SJSA1 (cell line): ENCODE measurements at regions not wholly inside any gene's neighbourhood (a gene's known extent, or its start where the extent isn't known, plus 50 kb on each side); places are given as distances from the start of the nearest gene placed in this dataset.
"Not testable (repeated sequence)": the region's sequence is repeated elsewhere in the genome, so short reads cannot be mapped to it uniquely, and the experiment has no call there.

Source experiments
- DNase-seq, 2 experiments: peaks; one replicate each; pipeline ENCODE4 v3.0.0-alpha.2; 2015 to 2020; ENCODE audit warnings: low spot score in 2 of 2, low read depth in 1 of 2
- H3K27ac ChIP-seq: fragments of 250-450 bp; sonication (Bioruptor Pico); 2 replicates; pipeline ENCODE4 v1.5.1; 2020; ENCODE audit warnings: mild to moderate bottlenecking, moderate library complexity
- H3K27me3 ChIP-seq: fragments of 250-450 bp; sonication (Bioruptor Pico); replicated peaks from 2 replicates; pipeline ENCODE4 v1.5.1; 2020; ENCODE audit warnings: mild to moderate bottlenecking, moderate library complexity
- H3K36me3 ChIP-seq: fragments of 250-450 bp; sonication (Bioruptor Pico); 2 replicates; pipeline ENCODE4 v1.5.1; 2020; ENCODE audit warnings: mild to moderate bottlenecking
- H3K4me1 ChIP-seq: fragments of 250-450 bp; sonication (Bioruptor Pico); replicated peaks from 2 replicates; pipeline ENCODE4 v1.6.1; 2021; ENCODE audit warnings: mild to moderate bottlenecking
- H3K4me3 ChIP-seq: fragments of 250-450 bp; sonication (Bioruptor Pico); 2 replicates; pipeline ENCODE4 v1.5.1; 2020; ENCODE audit warnings: mild to moderate bottlenecking
- H3K9me3 ChIP-seq: fragments of 250-450 bp; sonication (Bioruptor Pico); replicated peaks from 2 replicates; pipeline ENCODE4 v1.5.1; 2020; ENCODE audit warnings: mild to moderate bottlenecking

DNA sequence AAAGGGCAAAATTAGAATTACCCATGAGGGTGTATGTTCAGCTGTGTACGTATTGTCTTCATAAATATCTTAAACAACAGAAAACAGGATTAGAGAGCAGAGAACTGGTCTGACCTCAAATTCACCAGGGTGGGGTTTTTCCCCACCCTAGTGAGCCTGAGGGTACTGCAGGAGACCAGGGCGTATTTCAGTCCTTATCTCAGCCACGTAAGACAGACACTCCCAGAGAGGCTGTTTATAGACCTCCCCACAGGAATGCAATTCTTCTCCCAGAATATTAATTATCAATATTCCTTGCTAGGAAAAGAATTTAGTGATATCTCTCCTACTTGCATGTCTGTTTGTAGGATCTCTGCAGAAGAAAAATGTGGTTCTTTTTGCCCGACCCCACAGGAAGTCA lies 128.8 kb downstream of the PCDH10 start:
- H3K4me3 ChIP-seq, DNase-seq, H3K4me1 ChIP-seq, H3K27ac ChIP-seq, H3K27me3 ChIP-seq, H3K9me3 ChIP-seq, H3K36me3 ChIP-seq: not testable (repeated sequence)

DNA sequence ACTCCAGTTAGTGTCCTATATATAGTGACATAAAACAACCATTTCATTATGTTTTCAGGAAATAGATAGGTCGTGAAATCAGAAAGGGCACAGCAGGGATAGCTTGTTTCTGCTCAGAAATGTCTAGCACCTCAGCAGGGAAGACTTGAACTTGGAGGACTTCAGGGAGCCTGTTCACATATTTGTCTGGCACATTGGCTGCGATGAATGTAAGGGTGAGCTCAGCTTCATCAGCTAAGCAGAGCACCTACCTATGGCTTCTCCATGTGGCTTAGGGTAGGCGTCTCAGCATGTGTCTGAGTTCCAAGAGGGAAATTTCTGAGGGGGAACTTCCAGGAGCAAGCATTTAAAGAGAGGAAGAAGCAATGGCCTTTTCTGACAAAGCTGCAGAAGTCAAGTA lies 126.2 kb downstream of the PCDH10 start:
- no peaks in the 10 kb centered on the region for H3K27me3 ChIP-seq
- H3K9me3 ChIP-seq: no peaks in the 10 kb centered on the region
- H3K4me3 ChIP-seq: no peak overlapping the region

DNA sequence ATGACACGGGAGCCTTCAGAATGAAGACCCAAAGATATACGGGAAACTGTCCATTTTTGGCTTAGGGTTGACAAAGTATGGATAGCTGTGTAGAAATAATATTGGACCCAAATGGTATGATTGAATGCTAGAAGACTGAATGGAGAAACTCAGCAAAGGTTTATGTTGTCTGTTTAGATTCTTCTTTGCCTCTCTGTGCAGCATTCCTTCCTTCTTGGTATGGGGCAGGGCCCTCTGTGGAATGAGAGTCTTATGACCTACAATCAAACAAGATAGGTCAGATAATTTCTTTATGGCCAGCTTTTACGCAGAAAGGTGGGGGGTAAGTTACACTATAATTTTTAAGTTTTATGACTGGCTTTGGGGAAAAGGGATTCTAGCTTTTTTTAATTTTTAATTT lies 124.3 kb downstream of the PCDH10 start:
- Histone ChIP-seq H3K9me3 (no peaks in the 10 kb centered on the region), H3K27me3 (no peaks in the 10 kb centered on the region), H3K4me3 (no peak overlapping the region), H3K4me1 (no peaks in the 10 kb centered on the region), H3K27ac (no peak overlapping the region), H3K36me3 (no peaks in the 10 kb centered on the region)
- no peak for DNase-seq

More for the DNA sequence above, 126.2 kb downstream of the PCDH10 start:
- Histone ChIP-seq H3K36me3 (no peaks in the 10 kb centered on the region), H3K4me1 (no peaks in the 10 kb centered on the region), H3K27ac (no peak overlapping the region)
- DNase-seq: no peak

DNA sequence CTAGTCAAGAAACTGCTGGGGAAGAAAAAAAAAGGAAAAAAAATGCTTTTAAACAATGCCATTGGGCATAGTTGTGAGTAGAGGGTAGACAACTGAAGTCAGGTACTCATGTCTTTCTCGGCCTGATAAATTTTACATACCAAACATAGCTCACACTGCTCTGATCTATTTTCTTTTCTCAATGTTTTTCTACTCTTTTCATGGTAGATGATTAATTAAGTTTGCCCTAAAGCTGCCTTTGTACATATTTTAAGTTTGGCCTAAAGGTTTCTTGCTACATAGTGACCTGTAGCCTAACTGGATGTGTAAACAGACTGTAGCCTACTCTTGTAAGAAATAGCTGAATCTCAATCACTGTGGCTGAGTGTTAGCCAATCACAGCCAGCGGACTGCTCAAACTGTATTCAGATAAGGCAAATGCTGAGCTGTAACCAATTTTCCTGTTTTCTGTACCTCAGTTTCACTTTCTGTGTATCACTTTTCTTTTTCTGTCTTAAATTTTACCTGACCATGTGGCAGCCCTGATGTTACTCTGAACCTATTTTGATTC lies 121.0 kb downstream of the PCDH10 start:
- Histone ChIP-seq H3K27me3 (no peaks in the 10 kb centered on the region), H3K4me3 (no peak overlapping the region), H3K9me3 (no peaks in the 10 kb centered on the region), H3K4me1 (no peaks in the 10 kb centered on the region), H3K27ac (no peak overlapping the region), H3K36me3 (no peaks in the 10 kb centered on the region)
- DNase-seq: no peak

DNA sequence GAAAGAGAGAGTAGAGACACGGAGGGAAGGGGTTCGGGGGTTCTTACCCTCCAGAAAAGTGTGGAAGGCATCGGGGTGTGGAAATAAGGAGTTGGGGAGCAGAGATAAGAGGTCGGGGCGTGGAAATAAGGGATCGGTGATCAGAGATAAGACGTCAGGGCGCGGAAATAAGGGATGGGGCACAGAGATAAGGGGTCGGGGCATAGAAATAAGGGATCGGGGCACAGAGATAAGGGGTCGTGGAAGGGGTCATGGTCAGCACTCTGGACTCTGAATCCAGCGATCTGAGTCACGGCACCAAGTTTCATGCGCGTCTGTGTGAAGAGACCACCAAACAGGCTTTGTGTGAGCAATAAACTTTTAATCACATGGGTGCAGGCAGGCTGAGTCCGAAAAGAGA lies 119.1 kb downstream of the PCDH10 start:
- no peaks in the 10 kb centered on the region for H3K36me3 ChIP-seq
- no peaks in the 10 kb centered on the region for H3K9me3 ChIP-seq
- DNase-seq: no peak
- no peaks in the 10 kb centered on the region for H3K4me1 ChIP-seq
- no peak overlapping the region for H3K27ac ChIP-seq
- H3K4me3 ChIP-seq: no peak overlapping the region
- no peaks in the 10 kb centered on the region for H3K27me3 ChIP-seq

DNA sequence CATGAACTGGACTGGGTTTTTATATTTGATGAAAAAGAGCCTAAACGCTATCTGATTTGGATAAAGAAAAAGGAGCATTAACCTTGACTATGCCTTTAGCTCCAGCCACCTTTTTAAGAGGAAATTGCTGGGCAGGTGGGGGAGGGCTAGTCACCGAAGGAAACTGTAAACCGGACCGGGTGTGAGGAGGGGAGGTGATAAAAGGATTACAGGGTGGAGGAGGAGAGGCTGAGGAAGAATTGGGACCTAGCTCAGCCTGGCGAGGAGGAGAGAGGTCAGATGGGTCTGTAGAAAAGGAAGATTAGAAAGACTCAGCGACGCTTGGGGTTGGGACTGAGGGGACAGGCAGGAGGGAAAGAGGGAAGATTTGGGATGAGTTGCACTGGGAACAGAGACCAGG lies 118.4 kb downstream of the PCDH10 start:
- not testable (repeated sequence) for H3K27me3 ChIP-seq, H3K36me3 ChIP-seq, H3K4me3 ChIP-seq, H3K27ac ChIP-seq, H3K9me3 ChIP-seq, DNase-seq, H3K4me1 ChIP-seq

DNA sequence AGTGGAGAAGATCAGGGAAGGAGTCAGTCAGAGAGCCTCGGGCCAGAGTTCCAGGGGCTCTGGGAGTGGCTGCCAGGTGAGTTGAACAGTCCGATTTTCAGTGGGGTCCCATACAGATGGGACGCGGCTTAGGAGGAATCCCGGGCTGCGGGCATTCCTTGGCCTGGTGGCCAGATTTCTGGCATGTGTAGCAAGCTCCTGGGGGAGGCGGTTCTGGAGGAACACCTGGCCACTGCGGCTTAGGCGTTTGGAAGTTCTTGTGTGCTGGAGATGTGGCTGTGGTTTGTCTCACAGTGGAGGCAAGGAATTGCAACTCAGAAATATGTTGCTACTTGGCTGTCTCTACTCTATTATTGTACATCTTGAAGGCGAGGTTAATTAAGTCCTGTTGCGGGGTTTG lies 117.9 kb downstream of the PCDH10 start:
- not testable (repeated sequence) for H3K36me3 ChIP-seq, H3K27ac ChIP-seq, DNase-seq, H3K4me1 ChIP-seq, H3K27me3 ChIP-seq, H3K4me3 ChIP-seq, H3K9me3 ChIP-seq

DNA sequence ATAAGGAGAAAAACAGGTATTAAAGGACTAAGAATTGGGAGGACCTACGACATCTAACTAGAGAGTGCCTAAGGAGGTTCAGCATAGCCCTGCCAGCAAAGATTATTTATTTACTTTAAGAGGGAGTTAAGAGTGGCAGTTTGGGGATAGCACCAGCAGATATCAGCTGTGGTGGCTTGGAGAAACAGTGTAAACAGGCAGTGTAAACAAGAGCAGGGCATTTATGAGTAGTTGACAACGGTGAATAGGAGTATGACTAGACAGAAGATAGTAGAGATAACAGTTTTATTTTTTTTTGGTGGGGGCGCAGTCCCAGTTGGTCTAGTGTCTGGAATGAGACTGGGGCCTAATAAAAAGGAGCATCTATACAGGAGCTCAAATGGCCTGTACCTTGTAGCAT lies 115.2 kb downstream of the PCDH10 start:
- H3K9me3 ChIP-seq, H3K36me3 ChIP-seq, H3K27me3 ChIP-seq, DNase-seq, H3K27ac ChIP-seq, H3K4me3 ChIP-seq, H3K4me1 ChIP-seq: not testable (repeated sequence)

DNA sequence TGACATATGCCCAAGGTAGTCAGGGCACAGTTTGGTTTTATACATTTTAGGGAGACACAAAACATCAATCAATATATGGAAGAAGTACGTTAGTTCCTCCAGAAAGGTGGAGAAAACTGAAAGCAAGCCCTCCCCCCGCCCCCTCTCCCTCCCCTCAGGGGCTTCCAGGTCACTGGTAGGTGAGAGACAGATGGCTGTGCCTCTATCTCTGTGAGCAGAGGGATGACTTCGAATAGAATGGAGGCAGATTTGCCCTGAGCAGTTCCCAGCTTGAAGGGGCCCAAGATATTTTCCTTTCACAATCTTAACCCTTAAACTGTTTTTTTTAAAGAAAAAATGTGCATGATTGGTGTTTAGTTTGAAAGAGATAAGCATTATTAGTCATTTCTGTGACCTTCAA lies 114.0 kb downstream of the PCDH10 start:
- DNase-seq: no peak
- Histone ChIP-seq H3K36me3 (no peaks in the 10 kb centered on the region), H3K27me3 (no peaks in the 10 kb centered on the region), H3K9me3 (no peaks in the 10 kb centered on the region), H3K4me3 (no peak overlapping the region), H3K27ac (no peak overlapping the region), H3K4me1 (no peaks in the 10 kb centered on the region)

DNA sequence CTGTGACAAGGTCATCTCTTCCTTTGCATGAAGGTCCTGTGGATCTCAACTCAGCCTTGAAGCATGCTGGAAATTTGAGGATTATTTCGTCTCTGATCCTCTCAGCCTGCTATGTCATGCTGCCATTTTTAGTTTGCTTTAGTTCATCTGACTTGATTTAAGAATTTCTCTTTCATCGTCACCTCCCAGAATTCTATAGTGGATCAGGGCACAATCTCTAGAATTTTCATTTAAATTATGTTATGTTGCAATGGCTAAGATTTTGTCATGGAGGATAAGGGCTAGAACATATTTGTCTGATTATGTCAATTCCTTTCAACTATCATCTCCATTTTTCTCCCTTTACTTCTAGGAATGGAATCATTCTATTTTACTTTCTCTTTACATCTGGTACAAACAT lies 98.8 kb downstream of the PCDH10 start:
- H3K4me3 ChIP-seq: no peak overlapping the region
- no peaks in the 10 kb centered on the region for H3K4me1 ChIP-seq
- no peaks in the 10 kb centered on the region for H3K27me3 ChIP-seq
- no peaks in the 10 kb centered on the region for H3K36me3 ChIP-seq
- no peaks in the 10 kb centered on the region for H3K9me3 ChIP-seq
- no peak overlapping the region for H3K27ac ChIP-seq
- DNase-seq: no peak

DNA sequence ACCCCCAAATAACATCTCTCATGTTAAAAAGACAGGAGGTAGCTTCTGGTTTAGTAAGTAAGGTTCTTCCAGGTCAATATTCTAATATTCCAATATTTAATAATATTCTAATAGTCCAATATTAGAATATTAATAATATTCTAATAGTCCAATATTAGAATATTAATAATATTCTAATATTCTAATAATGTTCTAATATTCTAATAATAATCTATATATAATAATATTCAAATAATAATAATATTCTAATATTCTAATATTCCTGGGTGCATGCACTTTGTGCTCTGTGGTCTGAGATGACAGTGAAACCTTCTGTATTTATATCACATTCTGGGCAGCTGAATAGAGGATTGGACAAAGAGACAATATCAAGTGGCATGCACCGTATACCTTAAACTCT lies 96.1 kb downstream of the PCDH10 start:
- Histone ChIP-seq H3K27me3 (no peaks in the 10 kb centered on the region), H3K36me3 (no peaks in the 10 kb centered on the region), H3K4me3 (no peak overlapping the region), H3K27ac (no peak overlapping the region), H3K4me1 (no peaks in the 10 kb centered on the region), H3K9me3 (no peaks in the 10 kb centered on the region)
- no peak for DNase-seq
